ENCODE measurements at regions not wholly inside any gene's neighbourhood (a gene's known extent, or its start where the extent isn't known, plus 50 kb on each side); places are given as distances from the start of the nearest gene placed in this dataset.

GRCh38 chr2:2413525-2413924 is 82.5 kb upstream of the MYT1L start:
- no peak overlapping the region for H3K4me3 ChIP-seq
- in situ Hi-C loops (cut with MboI; ENCODE audit: low pct_ligation_motif_present in 1 of 4, low pct_unique_long_range_greater_than_20kb in 1 of 4, low sequenced_read_pairs in 3 of 4): no loop called here
- WGBS, 2 donors (ENCODE audit: low coverage in 1 of 2): 76 to 90% methylated on average over 2 of the region's 2 CpGs
- no peak overlapping the region for H3K27ac ChIP-seq
- peaks cover 0 to 5% of the 10 kb centered on the region in 2 donors for H3K9me3 ChIP-seq
- no peak for DNase-seq
- H3K27me3 ChIP-seq: no peaks in the 10 kb centered on the region
- intact Hi-C loops (cut with DNase I; ENCODE audit: low total_unique reads): no loop called here
- no peaks in the 10 kb centered on the region for H3K36me3 ChIP-seq
- no peak for TF ChIP-seq POLR2AphosphoS5 (IDR thresholded peaks at IDR 0.05)
- TF ChIP-seq CTCF (IDR thresholded peaks at IDR 0.05): no peak
- TF ChIP-seq EP300 (IDR thresholded peaks at IDR 0.05; ENCODE audit: low read depth): no peak
- TF ChIP-seq POLR2A (IDR thresholded peaks at IDR 0.05): no peak
- H3K4me1 ChIP-seq: no peaks in the 10 kb centered on the region

GRCh38 chr2:2410987-2411386 is 79.9 kb upstream of the MYT1L start:
- H3K27ac ChIP-seq: no peak overlapping the region
- no peaks in the 10 kb centered on the region for H3K4me1 ChIP-seq
- intact Hi-C loops (cut with DNase I; ENCODE audit: low total_unique reads) (no loop called here), in situ Hi-C loops (cut with MboI; ENCODE audit: low pct_ligation_motif_present in 1 of 4, low pct_unique_long_range_greater_than_20kb in 1 of 4, low sequenced_read_pairs in 3 of 4) (no loop called here)
- H3K36me3 ChIP-seq: no peaks in the 10 kb centered on the region
- peaks cover 5% of the 10 kb centered on the region in 2 donors for H3K9me3 ChIP-seq
- 60 to 68% methylated on average over 10 of the region's 10 CpGs for WGBS, 2 donors (ENCODE audit: low coverage in 1 of 2)
- H3K27me3 ChIP-seq: no peaks in the 10 kb centered on the region
- H3K4me3 ChIP-seq: no peak overlapping the region
- no peak for DNase-seq
- TF ChIP-seq POLR2A (IDR thresholded peaks at IDR 0.05) (no peak), POLR2AphosphoS5 (IDR thresholded peaks at IDR 0.05) (no peak), CTCF (IDR thresholded peaks at IDR 0.05) (no peak), EP300 (IDR thresholded peaks at IDR 0.05; ENCODE audit: low read depth) (no peak)

DNA sequence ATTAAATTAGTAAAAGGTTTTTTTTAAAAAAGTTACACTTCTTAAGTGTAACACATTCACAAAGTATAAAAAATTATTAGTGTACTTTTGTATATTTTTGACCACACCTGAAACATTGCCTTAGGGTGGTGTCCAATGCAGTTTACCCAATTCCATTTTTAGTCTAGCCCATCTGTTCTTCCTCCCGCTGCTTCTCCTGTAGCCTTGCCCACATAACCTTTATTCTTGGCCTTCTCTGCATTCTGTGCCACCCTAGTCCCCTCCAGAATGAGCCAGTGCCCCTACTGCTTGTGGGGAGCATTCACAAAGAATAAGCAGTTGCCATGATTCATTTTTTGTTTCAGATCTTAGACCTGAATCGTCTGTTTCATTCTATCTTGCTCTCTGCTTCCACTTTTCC is 78.4 kb upstream of the MYT1L start:
- 67 to 80% methylated on average over 1 to 2 of the region's 2 CpGs for WGBS, 2 donors (ENCODE audit: low coverage in 1 of 2)

DNA sequence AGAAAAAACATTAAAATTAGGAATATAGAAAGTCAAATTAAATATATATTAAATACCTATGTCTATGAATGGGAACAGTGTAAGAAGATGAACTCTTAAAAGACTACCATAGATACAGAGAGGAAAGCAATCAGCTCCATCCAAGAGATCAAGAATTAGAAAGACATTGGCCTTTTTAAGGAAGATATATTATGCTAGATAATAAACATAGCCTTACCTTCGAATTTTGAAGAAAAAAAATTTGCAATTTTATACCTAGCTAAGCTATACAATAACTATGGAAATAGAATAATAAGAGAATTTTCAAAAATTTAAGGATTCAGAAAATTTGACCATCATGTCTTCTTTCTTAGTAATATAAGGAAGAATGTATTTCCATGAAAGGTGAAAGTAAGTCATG is 74.7 kb upstream of the MYT1L start:
- H3K4me1 ChIP-seq: no peaks in the 10 kb centered on the region
- no peaks in the 10 kb centered on the region for H3K36me3 ChIP-seq
- WGBS, 2 donors (ENCODE audit: low coverage in 1 of 2): 33 to 45% methylated on average over 1 of the region's 1 CpG
- H3K9me3 ChIP-seq: peaks cover 0 to 9% of the 10 kb centered on the region in 2 donors
- H3K4me3 ChIP-seq: no peak overlapping the region
- intact Hi-C loops (cut with DNase I; ENCODE audit: low total_unique reads): no loop called here
- H3K27me3 ChIP-seq: no peaks in the 10 kb centered on the region
- DNase-seq: no peak
- H3K27ac ChIP-seq: no peak overlapping the region
- TF ChIP-seq POLR2A (IDR thresholded peaks at IDR 0.05) (no peak), POLR2AphosphoS5 (IDR thresholded peaks at IDR 0.05) (no peak), CTCF (IDR thresholded peaks at IDR 0.05) (no peak), EP300 (IDR thresholded peaks at IDR 0.05; ENCODE audit: low read depth) (no peak)
- in situ Hi-C loops (cut with MboI; ENCODE audit: low pct_ligation_motif_present in 1 of 4, low pct_unique_long_range_greater_than_20kb in 1 of 4, low sequenced_read_pairs in 3 of 4): no loop called here

More for the DNA sequence above, 78.4 kb upstream of the MYT1L start:
- H3K27ac ChIP-seq: no peak overlapping the region
- no peaks in the 10 kb centered on the region for H3K27me3 ChIP-seq
- no peaks in the 10 kb centered on the region for H3K36me3 ChIP-seq
- in situ Hi-C loops (cut with MboI; ENCODE audit: low pct_ligation_motif_present in 1 of 4, low pct_unique_long_range_greater_than_20kb in 1 of 4, low sequenced_read_pairs in 3 of 4) (no loop called here), intact Hi-C loops (cut with DNase I; ENCODE audit: low total_unique reads) (no loop called here)
- peaks cover 0 to 9% of the 10 kb centered on the region in 2 donors for H3K9me3 ChIP-seq
- H3K4me1 ChIP-seq: no peaks in the 10 kb centered on the region
- TF ChIP-seq EP300 (IDR thresholded peaks at IDR 0.05; ENCODE audit: low read depth) (no peak), POLR2A (IDR thresholded peaks at IDR 0.05) (no peak), POLR2AphosphoS5 (IDR thresholded peaks at IDR 0.05) (no peak), CTCF (IDR thresholded peaks at IDR 0.05) (no peak)
- H3K4me3 ChIP-seq: no peak overlapping the region
- DNase-seq: no peak
